ENCODE measurements at regions not wholly inside any gene's neighbourhood (a gene's known extent, or its start where the extent isn't known, plus 50 kb on each side); places are given as distances from the start of the nearest gene placed in this dataset.

DNA sequence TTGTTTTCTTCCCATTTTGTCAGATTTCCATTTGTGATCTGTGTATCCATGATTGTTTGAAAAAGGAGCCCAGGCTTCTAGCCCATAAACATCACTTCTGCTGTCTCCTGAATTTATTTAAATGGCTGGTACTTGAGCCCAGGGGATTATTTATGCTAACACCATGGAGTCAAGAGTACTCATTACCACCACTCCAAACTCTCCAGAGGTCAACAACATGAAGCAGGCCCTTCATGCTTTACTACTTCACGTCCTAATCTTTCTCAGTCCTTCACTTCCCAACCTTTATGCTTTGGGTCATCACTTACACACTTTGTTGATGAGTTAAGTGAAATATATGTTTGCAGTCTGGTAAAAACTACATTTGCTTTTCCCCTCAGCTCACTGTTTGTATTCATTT is 247.8 kb downstream of the BMP2 start:
- H3K27ac ChIP-seq (ENCODE audit: insufficient read depth, low read length): no peak overlapping the region
- H3K9me1 ChIP-seq (ENCODE audit: insufficient read depth, low read length): no peaks in the 10 kb centered on the region
- no peak overlapping the region for H3K18ac ChIP-seq (ENCODE audit: low read depth, low read length)
- H2BK5ac ChIP-seq (ENCODE audit: low read depth, low read length, poor library complexity, severe bottlenecking): no peak overlapping the region
- in situ Hi-C loops (cut with MboI; ENCODE audit: low sequenced_read_pairs) (no loop called here), dilution Hi-C loops (cut with HindIII; ENCODE audit: low sequenced_read_pairs, unreplicated experiment) (no loop called here), intact Hi-C loops (cut with micrococcal nuclease) (no loop called here)
- ChIA-PET POLR2A (ENCODE audit: unreplicated experiment) (no interaction called here), CTCF (no interaction called here)
- no peak overlapping the region for H3K4me2 ChIP-seq (ENCODE audit: low read depth, low read length)
- H2BK15ac ChIP-seq (ENCODE audit: low read depth, low read length): no peak overlapping the region
- no peaks in the 10 kb centered on the region for H3K4me1 ChIP-seq (ENCODE audit: control insufficient read depth, insufficient read depth, low read length)
- no peak overlapping the region for H2AFZ ChIP-seq (replicated peaks; ENCODE audit: low read length, poor library complexity)
- no peak overlapping the region for H2BK20ac ChIP-seq (ENCODE audit: low read depth, low read length)
- H3K9ac ChIP-seq (ENCODE audit: low read depth, low read length): no peak overlapping the region
- DNase-seq (no peak), ATAC-seq (ENCODE audit: low read depth) (no peak)
- H3K56ac ChIP-seq (ENCODE audit: extremely low read depth, insufficient read depth, low read length): no peak overlapping the region
- no peak overlapping the region for H4K91ac ChIP-seq (ENCODE audit: insufficient read depth, low read depth, low read length)
- no peaks in the 10 kb centered on the region for H3K36me3 ChIP-seq (ENCODE audit: control insufficient read depth, insufficient read depth, low read length)
- H3K9me3 ChIP-seq (ENCODE audit: control insufficient read depth, insufficient read depth, low read length): no peaks in the 10 kb centered on the region
- H3K4me3 ChIP-seq (ENCODE audit: insufficient read depth, low read depth, low read length): no peak overlapping the region
- no peaks in the 10 kb centered on the region for H3K79me1 ChIP-seq (ENCODE audit: low read depth in 1 of 2, low read length in 2 of 2)
- no peak overlapping the region for H2AK5ac ChIP-seq (ENCODE audit: low read depth, low read length)
- no peak overlapping the region for H3K23ac ChIP-seq (ENCODE audit: low read depth, low read length)
- no TSS peak for BruUV-seq (replicated peaks)
- H2BK120ac ChIP-seq (ENCODE audit: low read depth, low read length): no peak overlapping the region
- no peaks in the 10 kb centered on the region for H4K20me1 ChIP-seq (ENCODE audit: insufficient read depth, low read length)
- H3K14ac ChIP-seq (replicated peaks; ENCODE audit: low read depth, low read length): no peak overlapping the region
- H2AK9ac ChIP-seq (replicated peaks; ENCODE audit: low read depth, low read length, poor library complexity): no peak overlapping the region
- TF ChIP-seq MAZ (IDR thresholded peaks at IDR 0.05; ENCODE audit: borderline replicate concordance, low read depth, low read length) (no peak), SMC3 (IDR thresholded peaks at IDR 0.05; ENCODE audit: low read depth, low read length) (no peak), RCOR1 (IDR thresholded peaks at IDR 0.05; ENCODE audit: insufficient replicate concordance, low read length) (no peak), RAD21 (IDR thresholded peaks at IDR 0.05; ENCODE audit: low read length) (no peak), NFE2L2 (IDR thresholded peaks at IDR 0.05; ENCODE audit: low read depth, low read length) (no peak), POLR2A (IDR thresholded peaks at IDR 0.05; ENCODE audit: low read depth, low read length) (no peak), FOS (IDR thresholded peaks at IDR 0.05; ENCODE audit: low read depth, low read length) (no peak), CHD1 (IDR thresholded peaks at IDR 0.05; ENCODE audit: low read depth, low read length) (no peak), MAFK (IDR thresholded peaks at IDR 0.05; ENCODE audit: low read depth, low read length) (no peak), RFX5 (IDR thresholded peaks at IDR 0.05; ENCODE audit: low read depth, low read length) (no peak), MXI1 (IDR thresholded peaks at IDR 0.05; ENCODE audit: borderline replicate concordance, low read depth, low read length) (no peak)
- TF ChIP-seq, protein P1, sequence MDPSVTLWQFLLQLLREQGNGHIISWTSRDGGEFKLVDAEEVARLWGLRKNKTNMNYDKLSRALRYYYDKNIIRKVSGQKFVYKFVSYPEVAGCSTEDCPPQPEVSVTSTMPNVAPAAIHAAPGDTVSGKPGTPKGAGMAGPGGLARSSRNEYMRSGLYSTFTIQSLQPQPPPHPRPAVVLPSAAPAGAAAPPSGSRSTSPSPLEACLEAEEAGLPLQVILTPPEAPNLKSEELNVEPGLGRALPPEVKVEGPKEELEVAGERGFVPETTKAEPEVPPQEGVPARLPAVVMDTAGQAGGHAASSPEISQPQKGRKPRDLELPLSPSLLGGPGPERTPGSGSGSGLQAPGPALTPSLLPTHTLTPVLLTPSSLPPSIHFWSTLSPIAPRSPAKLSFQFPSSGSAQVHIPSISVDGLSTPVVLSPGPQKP (IDR thresholded peaks at IDR 0.05; ENCODE audit: borderline replicate concordance, low read depth, low read length): no peak
- TF ChIP-seq, protein P2, sequence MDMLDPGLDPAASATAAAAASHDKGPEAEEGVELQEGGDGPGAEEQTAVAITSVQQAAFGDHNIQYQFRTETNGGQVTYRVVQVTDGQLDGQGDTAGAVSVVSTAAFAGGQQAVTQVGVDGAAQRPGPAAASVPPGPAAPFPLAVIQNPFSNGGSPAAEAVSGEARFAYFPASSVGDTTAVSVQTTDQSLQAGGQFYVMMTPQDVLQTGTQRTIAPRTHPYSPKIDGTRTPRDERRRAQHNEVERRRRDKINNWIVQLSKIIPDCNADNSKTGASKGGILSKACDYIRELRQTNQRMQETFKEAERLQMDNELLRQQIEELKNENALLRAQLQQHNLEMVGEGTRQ (IDR thresholded peaks at IDR 0.05; ENCODE audit: low read depth, low read length): no peak
- no peak overlapping the region for H4K8ac ChIP-seq (ENCODE audit: low read depth in 2 of 2, low read length in 2 of 2)
- WGBS, 2 experiments (ENCODE audit: extremely low coverage in 2 of 2, insufficient read length in 1 of 2): no CpG with 5 or more reads among the region's 1 CpG
- H4K5ac ChIP-seq (ENCODE audit: low read depth, low read length): no peak overlapping the region
- no peak overlapping the region for H3K4ac ChIP-seq (ENCODE audit: low read depth, low read length)
- H3K27me3 ChIP-seq (ENCODE audit: control insufficient read depth, insufficient read depth, low read length): no peaks in the 10 kb centered on the region
